OCI-LY3 (cell line): ENCODE measurements at regions not wholly inside any gene's neighbourhood (a gene's known extent, or its start where the extent isn't known, plus 50 kb on each side); places are given as distances from the start of the nearest gene placed in this dataset.

Source experiments
- H2AFZ ChIP-seq: fragments of 200-600, 300-600 bp; shearing (Covaris generic); 2 replicates; pipeline ENCODE4 v1.6.0; 2014; ENCODE audit warnings: antibody characterized with exemption, low read depth, low read length
- H3K27ac ChIP-seq: fragments of 200-600, 300-600 bp; sonication (generic); 2 replicates; pipeline ENCODE4 v1.5.1; 2014; ENCODE audit warnings: mild to moderate bottlenecking, low read length, moderate library complexity, mixed read lengths
- H3K27me3 ChIP-seq: fragments of 200-600, 300-600 bp; sonication (generic); 2 replicates; pipeline ENCODE4 v1.6.1; 2014; ENCODE audit warnings: low read depth, low read length, mixed read lengths
- H3K36me3 ChIP-seq: fragments of 200-600, 300-600 bp; sonication (generic); replicated peaks from 2 replicates; pipeline ENCODE3; 2014; ENCODE audit warnings: low read depth, low read length, mixed read lengths
- H3K4me1 ChIP-seq: fragments of 300-600, 200-600 bp; sonication (generic); 2 replicates; pipeline ENCODE4 v1.6.1; 2014; ENCODE audit warnings: low read length, mixed read lengths
- H3K4me2 ChIP-seq: fragments of 200-600, 300-600 bp; sonication (generic); 2 replicates; pipeline ENCODE4 v1.6.1; 2014; ENCODE audit warnings: low read length, mixed read lengths
- H3K4me3 ChIP-seq: fragments of 300-600, 200-600 bp; sonication (generic); 2 replicates; pipeline ENCODE4 v1.5.1; 2014; ENCODE audit warnings: antibody characterized with exemption, mild to moderate bottlenecking, low read length, moderate library complexity
- H3K79me2 ChIP-seq: fragments of 300-600, 200-600 bp; shearing (Covaris generic); 2 replicates; pipeline ENCODE4 v1.6.1; 2014; ENCODE audit warnings: mild to moderate bottlenecking, low read length, mixed read lengths
- H3K9ac ChIP-seq: fragments of 300-600, 200-600 bp; shearing (Covaris generic); 2 replicates; pipeline ENCODE4 v1.6.0; 2014; ENCODE audit warnings: mild to moderate bottlenecking, low read length, moderate library complexity
- H3K9me3 ChIP-seq: fragments of 200-600, 300-600 bp; shearing (Covaris generic); 2 replicates; pipeline ENCODE4 v1.6.1; 2014; ENCODE audit warnings: low read length, mixed read lengths; ENCODE audit not compliant: insufficient read depth
- H4K20me1 ChIP-seq: fragments of 200-600, 300-600 bp; sonication (generic); 2 replicates; pipeline ENCODE4 v1.6.1; 2016; ENCODE audit warnings: low read length, mixed read lengths; ENCODE audit not compliant: insufficient read depth
- EZH2phosphoT487 ChIP-seq: fragments of 200-600 bp; shearing (Covaris generic); IDR thresholded peaks from 2 replicates; pipeline ENCODE4 v1.6.1; 2018; ENCODE audit warnings: antibody characterized with exemption, mixed run types, low read depth
- TF ChIP-seq, protein P1 (sequence below): fragments of 200-600, 300-600 bp; sonication (generic); IDR thresholded peaks from 2 replicates; pipeline ENCODE4 v1.5.1; 2014; ENCODE audit warnings: antibody characterized with exemption, low read length, low read depth

- Histone ChIP-seq H3K4me2 (no peak overlapping the region), H3K4me1 (peaks cover 13% of the 10 kb centered on the region), H3K9me3 (no peaks in the 10 kb centered on the region), H2AFZ (no peak overlapping the region), H4K20me1 (no peaks in the 10 kb centered on the region), H3K27ac (no peak overlapping the region), H3K27me3 (no peaks in the 10 kb centered on the region), H3K79me2 (no peaks in the 10 kb centered on the region), H3K36me3 (no peaks in the 10 kb centered on the region), H3K9ac (no peak overlapping the region), H3K4me3 (no peak overlapping the region)
- TF ChIP-seq EZH2phosphoT487 = no peak
- TF ChIP-seq, protein P1, sequence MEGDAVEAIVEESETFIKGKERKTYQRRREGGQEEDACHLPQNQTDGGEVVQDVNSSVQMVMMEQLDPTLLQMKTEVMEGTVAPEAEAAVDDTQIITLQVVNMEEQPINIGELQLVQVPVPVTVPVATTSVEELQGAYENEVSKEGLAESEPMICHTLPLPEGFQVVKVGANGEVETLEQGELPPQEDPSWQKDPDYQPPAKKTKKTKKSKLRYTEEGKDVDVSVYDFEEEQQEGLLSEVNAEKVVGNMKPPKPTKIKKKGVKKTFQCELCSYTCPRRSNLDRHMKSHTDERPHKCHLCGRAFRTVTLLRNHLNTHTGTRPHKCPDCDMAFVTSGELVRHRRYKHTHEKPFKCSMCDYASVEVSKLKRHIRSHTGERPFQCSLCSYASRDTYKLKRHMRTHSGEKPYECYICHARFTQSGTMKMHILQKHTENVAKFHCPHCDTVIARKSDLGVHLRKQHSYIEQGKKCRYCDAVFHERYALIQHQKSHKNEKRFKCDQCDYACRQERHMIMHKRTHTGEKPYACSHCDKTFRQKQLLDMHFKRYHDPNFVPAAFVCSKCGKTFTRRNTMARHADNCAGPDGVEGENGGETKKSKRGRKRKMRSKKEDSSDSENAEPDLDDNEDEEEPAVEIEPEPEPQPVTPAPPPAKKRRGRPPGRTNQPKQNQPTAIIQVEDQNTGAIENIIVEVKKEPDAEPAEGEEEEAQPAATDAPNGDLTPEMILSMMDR = no peak
Measured at GRCh38 chr14:88079624-88080023, 74.7 kb downstream of the GPR65 start.

GRCh38 chr14:88085736-88086135, 80.8 kb downstream of the GPR65 start:
- Histone ChIP-seq H3K27ac (no peak overlapping the region), H3K4me1 (no peaks in the 10 kb centered on the region), H3K36me3 (no peaks in the 10 kb centered on the region), H3K4me2 (no peak overlapping the region), H2AFZ (no peak overlapping the region), H3K4me3 (no peak overlapping the region), H3K79me2 (no peaks in the 10 kb centered on the region), H4K20me1 (no peaks in the 10 kb centered on the region), H3K9ac (no peak overlapping the region), H3K9me3 (no peaks in the 10 kb centered on the region), H3K27me3 (no peaks in the 10 kb centered on the region)
- no peak for TF ChIP-seq EZH2phosphoT487

DNA sequence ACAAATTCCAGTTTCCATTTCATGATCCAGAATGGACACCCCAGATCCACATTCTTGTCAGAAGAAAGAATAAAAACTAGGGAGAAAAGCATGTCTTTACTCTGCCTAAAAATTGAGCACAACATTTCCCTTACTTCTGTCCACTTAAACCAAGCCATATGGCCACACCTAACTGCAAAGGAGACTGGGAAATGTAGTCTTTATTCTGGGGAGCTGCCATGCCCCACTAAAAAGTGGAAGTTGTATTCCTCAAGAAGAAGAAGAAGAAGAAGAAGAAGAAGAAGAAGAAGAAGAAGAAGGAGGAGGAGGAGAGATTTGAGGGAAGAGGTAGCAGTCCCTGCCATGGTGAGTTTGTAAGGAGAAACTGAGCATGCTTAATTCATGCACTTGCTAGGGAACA, 84.5 kb downstream of the GPR65 start:
- no peaks in the 10 kb centered on the region for H3K9me3 ChIP-seq
- H3K4me1 ChIP-seq = no peaks in the 10 kb centered on the region
- no peak overlapping the region for H2AFZ ChIP-seq
- H4K20me1 ChIP-seq = no peaks in the 10 kb centered on the region
- no peak for TF ChIP-seq EZH2phosphoT487
- TF ChIP-seq, protein P1 = no peak
- H3K79me2 ChIP-seq = no peaks in the 10 kb centered on the region
- H3K27ac ChIP-seq = no peak overlapping the region
- H3K9ac ChIP-seq = no peak overlapping the region
- no peak overlapping the region for H3K4me2 ChIP-seq
- H3K36me3 ChIP-seq = no peaks in the 10 kb centered on the region
- no peak overlapping the region for H3K4me3 ChIP-seq
- H3K27me3 ChIP-seq = no peaks in the 10 kb centered on the region

GRCh38 chr14:88092529-88092928, 87.6 kb downstream of the GPR65 start:
- TF ChIP-seq, protein P1 = no peak
- no peak for TF ChIP-seq EZH2phosphoT487
- Histone ChIP-seq H3K79me2 (no peaks in the 10 kb centered on the region), H3K4me3 (no peak overlapping the region), H4K20me1 (no peaks in the 10 kb centered on the region), H3K4me2 (no peak overlapping the region), H3K36me3 (no peaks in the 10 kb centered on the region), H3K9me3 (no peaks in the 10 kb centered on the region), H2AFZ (no peak overlapping the region), H3K27ac (no peak overlapping the region), H3K4me1 (no peaks in the 10 kb centered on the region), H3K27me3 (no peaks in the 10 kb centered on the region), H3K9ac (no peak overlapping the region)

DNA sequence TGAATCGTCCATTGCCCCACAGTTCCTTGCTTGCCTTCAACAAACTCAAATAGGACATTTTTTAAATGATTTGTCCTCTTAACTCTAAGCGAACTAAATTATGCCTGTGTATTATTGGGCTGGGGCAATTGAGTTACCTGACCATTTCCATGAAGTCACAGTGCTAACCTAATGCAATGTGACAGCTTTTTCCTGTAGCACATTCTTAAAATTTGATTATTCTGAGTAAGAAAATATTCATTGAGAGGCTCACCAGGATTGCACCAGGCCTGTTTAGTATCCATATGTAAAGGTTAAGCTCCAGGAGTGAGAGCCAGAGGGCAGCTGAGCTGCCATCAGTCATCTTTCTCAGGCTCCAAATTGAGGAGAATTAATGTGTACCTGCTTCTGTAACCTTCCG, 90.9 kb downstream of the GPR65 start:
- H3K4me2 ChIP-seq = no peak overlapping the region
- H3K27me3 ChIP-seq = no peaks in the 10 kb centered on the region
- no peaks in the 10 kb centered on the region for H3K79me2 ChIP-seq
- H3K36me3 ChIP-seq = no peaks in the 10 kb centered on the region
- TF ChIP-seq, protein P1 = no peak
- no peak for TF ChIP-seq EZH2phosphoT487
- H4K20me1 ChIP-seq = no peaks in the 10 kb centered on the region
- H3K27ac ChIP-seq = no peak overlapping the region
- H3K9ac ChIP-seq = no peak overlapping the region
- no peak overlapping the region for H3K4me3 ChIP-seq
- H3K4me1 ChIP-seq = no peaks in the 10 kb centered on the region
- H3K9me3 ChIP-seq = no peaks in the 10 kb centered on the region
- H2AFZ ChIP-seq = no peak overlapping the region
